HEK293T (cell line): ENCODE measurements at regions not wholly inside any gene's neighbourhood (a gene's known extent, or its start where the extent isn't known, plus 50 kb on each side); places are given as distances from the start of the nearest gene placed in this dataset.

Experiments used
- ARNT ChIP-seq: fragments of 450-650 bp; IDR thresholded peaks from 2 replicates; pipeline ENCODE4 v1.6.1; 2017; ENCODE audit warnings: mild to moderate bottlenecking
- BHLHE40 ChIP-seq: fragments of 450-650 bp; IDR thresholded peaks from 2 replicates; pipeline ENCODE4 v1.6.1; 2016; ENCODE audit warnings: mild to moderate bottlenecking, moderate library complexity, borderline replicate concordance
- ELF4 ChIP-seq: fragments of 450-650 bp; IDR thresholded peaks from 2 replicates; pipeline ENCODE4 v1.6.1; 2017; ENCODE audit warnings: antibody characterized with exemption
- FOXA1 ChIP-seq: fragments of 450-650 bp; IDR thresholded peaks from 2 replicates; pipeline ENCODE4 v1.6.1; 2016; ENCODE audit warnings: mild to moderate bottlenecking
- FOXM1 ChIP-seq: fragments of 450-650 bp; IDR thresholded peaks from 2 replicates; pipeline ENCODE4 v1.6.1; 2017; ENCODE audit warnings: mild to moderate bottlenecking, borderline replicate concordance
- HDGF ChIP-seq: fragments of 450-650 bp; IDR thresholded peaks from 2 replicates; pipeline ENCODE4 v1.6.1; 2017; ENCODE audit warnings: antibody characterized with exemption, borderline replicate concordance
- LEF1 ChIP-seq: fragments of 450-650 bp; IDR thresholded peaks from 2 replicates; pipeline ENCODE4 v1.6.1; 2017; ENCODE audit warnings: mild to moderate bottlenecking, borderline replicate concordance
- SP1 ChIP-seq: fragments of 450-650 bp; IDR thresholded peaks from 2 replicates; pipeline ENCODE4 v1.6.1; 2017
- SUZ12 ChIP-seq: fragments of 450-650 bp; IDR thresholded peaks from 2 replicates; pipeline ENCODE4 v1.6.1; 2016; ENCODE audit warnings: mild to moderate bottlenecking
- TARDBP ChIP-seq: fragments of 450-650 bp; IDR thresholded peaks from 2 replicates; pipeline ENCODE4 v1.6.1; 2016
- ZNF384 ChIP-seq: fragments of 450-650 bp; IDR thresholded peaks from 2 replicates; pipeline ENCODE4 v1.6.1; 2016
- TF ChIP-seq, protein P1 (sequence below): fragments of 450-650 bp; IDR thresholded peaks from 2 replicates; pipeline ENCODE4 v1.6.1; 2016

DNA sequence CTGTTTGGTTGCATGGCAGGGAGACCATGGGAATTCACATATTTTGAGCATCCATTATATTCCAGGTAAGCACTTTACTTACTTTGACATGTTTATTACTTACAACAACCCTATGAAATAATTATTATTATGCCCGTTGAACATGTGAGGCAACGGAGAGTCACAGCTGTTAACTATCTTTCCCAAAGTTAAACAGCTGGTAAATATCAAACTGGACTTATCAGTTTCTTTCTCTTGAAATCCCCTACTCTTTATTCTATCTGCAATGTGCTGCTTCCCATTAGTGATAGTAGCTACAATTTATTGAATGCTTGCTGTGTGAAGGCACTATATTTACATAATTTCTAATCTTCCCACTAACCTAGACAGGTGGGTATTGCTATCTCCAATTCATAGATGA is 847.7 kb upstream of the MAP3K7 start:
- TF ChIP-seq SUZ12 (no peak), FOXA1 (no peak), ARNT (no peak), FOXM1 (no peak), TARDBP (no peak), BHLHE40 (no peak), ZNF384 (no peak), ELF4 (no peak), HDGF (no peak), LEF1 (no peak), SP1 (no peak)
- TF ChIP-seq, protein P1, sequence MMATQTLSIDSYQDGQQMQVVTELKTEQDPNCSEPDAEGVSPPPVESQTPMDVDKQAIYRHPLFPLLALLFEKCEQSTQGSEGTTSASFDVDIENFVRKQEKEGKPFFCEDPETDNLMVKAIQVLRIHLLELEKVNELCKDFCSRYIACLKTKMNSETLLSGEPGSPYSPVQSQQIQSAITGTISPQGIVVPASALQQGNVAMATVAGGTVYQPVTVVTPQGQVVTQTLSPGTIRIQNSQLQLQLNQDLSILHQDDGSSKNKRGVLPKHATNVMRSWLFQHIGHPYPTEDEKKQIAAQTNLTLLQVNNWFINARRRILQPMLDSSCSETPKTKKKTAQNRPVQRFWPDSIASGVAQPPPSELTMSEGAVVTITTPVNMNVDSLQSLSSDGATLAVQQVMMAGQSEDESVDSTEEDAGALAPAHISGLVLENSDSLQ: no peak
